BE2C (cell line): ENCODE measurements at regions not wholly inside any gene's neighbourhood (a gene's known extent, or its start where the extent isn't known, plus 50 kb on each side); places are given as distances from the start of the nearest gene placed in this dataset.

Experiments
- DNase-seq: peaks from one replicate; pipeline ENCODE4 v3.0.0-alpha.2; 2020
- H3K27me3 ChIP-seq: fragments of 250-450 bp; sonication (Bioruptor Pico); 2 replicates; pipeline ENCODE4 v1.5.1; 2020; ENCODE audit warnings: mild to moderate bottlenecking
- H3K36me3 ChIP-seq: fragments of 250-450 bp; sonication (Bioruptor Pico); 2 replicates; pipeline ENCODE4 v1.5.1; 2020; ENCODE audit warnings: mild to moderate bottlenecking
- H3K4me1 ChIP-seq: fragments of 250-450 bp; sonication (Bioruptor Pico); 2 replicates; pipeline ENCODE4 v1.5.1; 2020
- H3K4me3 ChIP-seq: 2 replicates; pipeline ENCODE4 v1.5.1; 2011; ENCODE audit warnings: low read depth, low read length
- H3K9me3 ChIP-seq: fragments of 250-450 bp; sonication (Bioruptor Pico); 2 replicates; pipeline ENCODE4 v1.5.1; 2020
- TF ChIP-seq, protein P1 (sequence below): IDR thresholded peaks from 2 replicates; pipeline ENCODE4 v1.5.1; 2012; ENCODE audit warnings: mild to moderate bottlenecking, low read depth, low read length

DNA sequence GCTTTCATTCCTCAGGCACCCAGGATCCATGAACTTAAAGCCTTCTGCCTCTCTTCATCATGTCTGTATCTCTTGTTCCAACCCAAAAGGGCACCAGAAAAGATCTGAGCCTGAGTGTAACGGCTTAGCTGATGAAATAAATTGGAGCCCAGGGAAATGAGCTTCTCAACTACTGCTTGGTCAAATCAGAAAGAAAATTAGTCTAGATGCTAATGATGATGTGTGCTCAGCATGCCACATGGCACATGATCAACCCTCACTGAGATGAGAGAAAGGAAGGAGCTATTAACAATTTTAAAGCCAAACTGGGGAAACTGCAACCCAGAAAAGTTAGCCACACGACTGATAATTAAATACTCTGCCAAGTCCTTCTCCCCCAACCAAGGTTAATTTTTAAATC lies 325.7 kb downstream of the CNTN3 start:
- TF ChIP-seq, protein P1, sequence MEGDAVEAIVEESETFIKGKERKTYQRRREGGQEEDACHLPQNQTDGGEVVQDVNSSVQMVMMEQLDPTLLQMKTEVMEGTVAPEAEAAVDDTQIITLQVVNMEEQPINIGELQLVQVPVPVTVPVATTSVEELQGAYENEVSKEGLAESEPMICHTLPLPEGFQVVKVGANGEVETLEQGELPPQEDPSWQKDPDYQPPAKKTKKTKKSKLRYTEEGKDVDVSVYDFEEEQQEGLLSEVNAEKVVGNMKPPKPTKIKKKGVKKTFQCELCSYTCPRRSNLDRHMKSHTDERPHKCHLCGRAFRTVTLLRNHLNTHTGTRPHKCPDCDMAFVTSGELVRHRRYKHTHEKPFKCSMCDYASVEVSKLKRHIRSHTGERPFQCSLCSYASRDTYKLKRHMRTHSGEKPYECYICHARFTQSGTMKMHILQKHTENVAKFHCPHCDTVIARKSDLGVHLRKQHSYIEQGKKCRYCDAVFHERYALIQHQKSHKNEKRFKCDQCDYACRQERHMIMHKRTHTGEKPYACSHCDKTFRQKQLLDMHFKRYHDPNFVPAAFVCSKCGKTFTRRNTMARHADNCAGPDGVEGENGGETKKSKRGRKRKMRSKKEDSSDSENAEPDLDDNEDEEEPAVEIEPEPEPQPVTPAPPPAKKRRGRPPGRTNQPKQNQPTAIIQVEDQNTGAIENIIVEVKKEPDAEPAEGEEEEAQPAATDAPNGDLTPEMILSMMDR = no peak
- no peak for DNase-seq
- no peaks in the 10 kb centered on the region for H3K4me1 ChIP-seq
- H3K4me3 ChIP-seq = no peak overlapping the region
- no peaks in the 10 kb centered on the region for H3K9me3 ChIP-seq
- no peaks in the 10 kb centered on the region for H3K36me3 ChIP-seq
- H3K27me3 ChIP-seq = no peaks in the 10 kb centered on the region

DNA sequence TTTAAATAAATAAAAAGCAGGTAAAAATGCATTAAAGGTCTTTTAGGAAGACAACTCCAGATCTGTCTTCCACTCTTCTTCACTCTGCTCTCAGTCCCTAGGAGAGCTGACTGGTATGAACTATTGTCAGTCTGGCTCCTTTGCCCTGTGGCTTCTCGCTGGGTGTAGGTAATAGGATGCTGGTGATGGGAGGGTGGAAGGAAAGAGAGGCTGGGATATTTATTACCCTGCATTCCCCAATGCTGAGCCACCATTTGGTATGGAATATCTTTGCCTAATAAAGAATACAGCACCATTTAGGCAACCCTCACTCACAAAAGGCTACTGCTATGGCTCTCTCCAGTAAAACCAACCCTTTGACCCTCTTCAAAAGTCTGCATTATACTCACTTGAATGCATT lies 326.9 kb downstream of the CNTN3 start:
- Histone ChIP-seq H3K27me3 (no peaks in the 10 kb centered on the region), H3K4me3 (no peak overlapping the region), H3K36me3 (no peaks in the 10 kb centered on the region), H3K4me1 (no peaks in the 10 kb centered on the region), H3K9me3 (no peaks in the 10 kb centered on the region)
- DNase-seq = no peak
- TF ChIP-seq, protein P1 = no peak

DNA sequence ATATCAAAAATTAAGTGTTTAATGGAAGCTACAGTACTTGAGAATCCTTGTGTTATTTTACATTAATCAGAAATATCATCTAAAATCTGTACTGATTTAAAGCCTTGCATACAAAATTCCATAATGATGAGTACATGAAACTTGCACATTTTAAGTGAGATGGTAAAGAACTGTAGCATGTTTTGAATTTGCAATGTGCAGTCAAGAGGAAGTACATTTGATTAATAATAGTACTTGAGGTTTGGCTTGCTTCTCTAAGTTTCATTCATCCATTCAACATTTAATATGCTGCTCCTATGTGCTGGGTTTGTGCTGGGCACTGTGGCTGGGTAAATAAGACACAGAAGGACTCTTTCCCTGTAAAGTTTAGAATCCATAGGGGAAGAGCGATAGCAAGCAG lies 332.3 kb downstream of the CNTN3 start:
- Histone ChIP-seq H3K4me3 (no peak overlapping the region), H3K27me3 (no peaks in the 10 kb centered on the region), H3K9me3 (no peaks in the 10 kb centered on the region), H3K36me3 (no peaks in the 10 kb centered on the region), H3K4me1 (no peaks in the 10 kb centered on the region)
- no peak for DNase-seq
- TF ChIP-seq, protein P1 = no peak

DNA sequence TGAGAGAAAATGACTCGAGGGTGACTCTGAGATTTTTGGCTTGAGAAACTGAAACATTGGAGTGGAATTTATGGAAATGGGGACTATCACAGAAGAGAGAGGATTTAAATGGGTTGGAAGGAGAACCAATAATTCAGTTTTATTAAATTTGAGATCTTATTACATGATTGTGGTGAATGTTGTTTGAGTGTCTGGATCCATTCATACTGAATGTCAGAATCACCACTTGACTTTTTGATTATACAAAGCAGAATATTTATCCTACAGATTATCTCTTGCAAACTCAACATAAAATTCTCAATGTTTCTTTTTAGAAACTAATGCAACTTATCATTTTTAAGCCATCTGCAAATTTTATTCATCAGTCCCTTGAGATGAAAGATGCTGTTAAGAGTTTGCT lies 332.8 kb downstream of the CNTN3 start:
- Histone ChIP-seq H3K4me1 (no peaks in the 10 kb centered on the region), H3K27me3 (no peaks in the 10 kb centered on the region), H3K4me3 (no peak overlapping the region), H3K36me3 (no peaks in the 10 kb centered on the region), H3K9me3 (no peaks in the 10 kb centered on the region)
- TF ChIP-seq, protein P1 = no peak
- DNase-seq = no peak

DNA sequence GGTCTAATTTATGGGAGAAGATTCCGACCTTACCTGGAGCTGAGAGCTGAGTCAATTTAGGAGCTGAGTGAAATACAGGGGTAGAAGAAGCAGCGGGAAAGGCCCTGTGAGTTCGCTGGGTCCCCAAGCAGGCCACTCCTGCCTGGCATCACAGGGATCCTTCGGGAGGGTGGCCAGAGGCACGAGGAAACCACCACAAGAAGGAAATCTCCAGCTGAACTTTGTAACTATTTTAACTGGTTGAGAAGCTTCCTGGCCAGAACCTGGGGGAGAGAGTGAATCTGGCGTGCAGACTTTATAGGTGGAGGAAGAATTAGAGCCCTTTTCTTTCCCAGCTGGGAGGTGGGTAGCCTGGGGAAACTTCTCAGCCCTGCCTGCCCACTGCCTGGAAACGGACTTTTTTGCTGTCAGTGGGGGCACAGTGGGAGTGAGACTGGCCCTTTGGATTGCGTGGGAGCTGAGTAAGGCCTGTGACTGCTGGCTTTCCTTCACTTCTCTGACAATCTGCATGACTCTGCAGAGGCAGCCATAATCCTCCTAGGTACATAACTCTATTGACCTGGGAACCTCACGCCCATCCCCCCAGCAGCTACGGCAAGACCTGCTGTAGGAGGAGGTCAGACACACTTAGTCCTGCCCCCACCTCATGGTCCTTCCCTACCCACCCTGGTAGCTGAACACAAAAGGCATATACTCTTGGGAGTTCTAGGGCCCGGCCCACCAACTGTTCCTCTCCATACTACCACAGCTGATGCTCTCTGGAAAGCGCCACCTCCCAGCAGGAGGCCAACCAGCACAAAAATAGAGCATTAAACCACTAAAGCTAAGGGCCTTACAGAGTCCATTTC lies 340.7 kb downstream of the CNTN3 start:
- Histone ChIP-seq H3K27me3 (no peaks in the 10 kb centered on the region), H3K4me3 (no peak overlapping the region), H3K4me1 (no peaks in the 10 kb centered on the region), H3K9me3 (no peaks in the 10 kb centered on the region), H3K36me3 (no peaks in the 10 kb centered on the region)
- no peak for DNase-seq
- TF ChIP-seq, protein P1 = no peak

DNA sequence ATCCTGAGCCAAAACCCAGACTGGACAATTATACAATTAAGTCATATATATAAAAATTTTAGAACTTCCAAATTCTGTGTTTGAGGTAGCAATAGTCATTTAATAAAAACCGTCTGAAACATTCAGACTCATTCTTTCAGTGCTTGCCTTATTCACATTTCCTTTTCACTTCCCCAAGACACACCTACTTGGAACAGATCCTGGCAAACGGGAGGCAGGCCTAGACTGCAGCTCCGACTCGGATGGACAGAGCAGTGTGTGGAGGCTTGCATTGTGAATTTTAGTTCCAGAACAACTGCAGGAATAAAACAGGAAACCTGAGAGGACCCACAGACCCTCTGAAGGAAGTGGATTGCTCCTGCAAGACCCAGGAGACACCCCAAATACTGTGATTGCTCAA lies 341.4 kb downstream of the CNTN3 start:
- H3K9me3 ChIP-seq = no peaks in the 10 kb centered on the region
- H3K36me3 ChIP-seq = no peaks in the 10 kb centered on the region
- no peak overlapping the region for H3K4me3 ChIP-seq
- no peaks in the 10 kb centered on the region for H3K27me3 ChIP-seq
- no peak for DNase-seq
- TF ChIP-seq, protein P1 = no peak
- no peaks in the 10 kb centered on the region for H3K4me1 ChIP-seq
